HFF-Myc (cell line): ENCODE measurements at regions not wholly inside any gene's neighbourhood (a gene's known extent, or its start where the extent isn't known, plus 50 kb on each side); places are given as distances from the start of the nearest gene placed in this dataset.

Experiments
- DNase-seq: peaks from one replicate; pipeline ENCODE4 v3.0.0-alpha.2; 2011; ENCODE audit warnings: low read depth; ENCODE audit errors: extremely low read depth
- H3K4me3 ChIP-seq: replicated peaks from 2 replicates; pipeline ENCODE4 v1.5.1; 2011; ENCODE audit warnings: low read depth, mild to moderate bottlenecking, control low read depth, low read length
- CTCF ChIP-seq: IDR thresholded peaks from 2 replicates; pipeline ENCODE4 v1.5.1; 2012; ENCODE audit warnings: mild to moderate bottlenecking, low read depth, low read length, control low read depth; ENCODE audit errors: missing control alignments

DNA sequence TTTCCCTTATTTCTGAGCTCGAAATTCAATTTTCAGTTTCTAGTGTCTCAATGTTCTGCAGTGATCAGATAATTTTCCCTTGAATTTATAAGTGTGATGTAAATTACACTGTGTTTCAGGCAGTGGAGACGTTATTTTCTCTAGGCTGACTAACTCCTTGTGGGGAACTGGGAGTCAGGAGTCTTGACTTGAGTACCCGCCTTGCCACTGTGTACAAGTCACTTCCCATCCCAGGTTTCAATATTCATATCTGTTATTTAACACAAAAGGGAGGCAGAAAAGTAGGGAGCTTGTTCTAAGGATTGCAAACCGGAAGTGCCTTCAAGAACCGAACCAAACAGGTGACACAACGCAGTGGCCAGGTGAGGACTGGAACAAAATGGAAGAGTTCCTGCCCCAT is 196.5 kb downstream of the MEX3B start:
- DNase-seq, result no peak
- TF ChIP-seq CTCF, result no peak
- no peak overlapping the region for H3K4me3 ChIP-seq

GRCh38 chr15:81848701-81849100 is 197.1 kb downstream of the MEX3B start:
- no peak overlapping the region for H3K4me3 ChIP-seq
- TF ChIP-seq CTCF, result no peak
- DNase-seq, result no peak

DNA sequence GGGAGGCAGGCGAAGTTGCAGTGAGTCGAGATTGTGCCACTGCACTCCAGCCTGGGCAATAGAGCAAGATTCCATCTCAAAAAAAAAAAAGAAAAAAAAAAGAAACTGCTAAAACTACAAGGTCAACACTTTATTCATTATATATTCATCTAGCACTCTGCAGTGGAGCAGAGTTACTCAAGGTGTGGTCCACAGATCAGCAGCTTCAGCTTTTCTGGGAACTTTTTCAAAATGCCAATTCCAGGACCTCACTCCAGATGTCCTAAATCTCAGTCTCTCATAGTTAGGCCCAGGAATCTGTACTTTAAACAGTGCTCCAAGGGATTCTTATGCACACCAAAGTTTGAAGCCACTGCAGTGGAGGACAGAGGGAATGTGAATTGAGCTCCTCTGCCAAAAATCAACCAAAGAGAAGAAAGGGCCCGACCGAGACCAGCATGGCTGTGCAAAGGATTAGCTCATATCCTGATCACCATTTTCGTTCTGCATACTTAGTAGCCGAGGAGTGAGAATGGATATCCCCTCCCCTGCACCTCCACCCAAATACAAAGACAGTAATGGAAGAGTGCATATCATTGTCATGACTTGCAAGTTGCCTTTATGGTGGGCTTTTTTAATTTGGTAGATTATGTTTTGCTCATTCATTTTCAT is 201.9 kb downstream of the MEX3B start:
- no peak overlapping the region for H3K4me3 ChIP-seq
- TF ChIP-seq CTCF, result no peak
- DNase-seq, result no peak

GRCh38 chr15:81843226-81843625 is 202.6 kb downstream of the MEX3B start:
- no peak for DNase-seq

DNA sequence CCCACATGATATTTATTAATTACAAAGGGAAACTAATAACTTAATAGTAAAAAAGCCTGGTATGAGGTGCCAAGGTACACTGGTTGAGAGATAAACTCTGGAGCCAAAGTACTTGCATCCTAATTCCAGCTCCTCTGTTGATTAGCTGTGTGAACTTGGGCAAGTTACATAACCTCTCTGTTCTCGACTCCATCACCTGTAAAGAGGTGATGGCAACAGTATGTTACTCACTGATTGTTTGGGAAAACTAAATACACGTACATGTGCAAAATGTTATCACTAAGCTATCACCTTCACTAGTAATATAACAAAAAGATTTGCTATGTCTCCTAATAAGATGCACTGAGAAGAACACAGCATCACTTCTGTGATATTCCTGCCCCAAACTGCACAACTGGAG is 206.4 kb downstream of the MEX3B start:
- TF ChIP-seq CTCF, result no peak
- no peak for DNase-seq
- H3K4me3 ChIP-seq, result no peak overlapping the region

More at GRCh38 chr15:81843226-81843625, 202.6 kb downstream of the MEX3B start:
- no peak overlapping the region for H3K4me3 ChIP-seq
- no peak for TF ChIP-seq CTCF

GRCh38 chr15:81835731-81836130 is 210.1 kb downstream of the MEX3B start:
- no peak overlapping the region for H3K4me3 ChIP-seq
- TF ChIP-seq CTCF, result no peak
- DNase-seq, result no peak

DNA sequence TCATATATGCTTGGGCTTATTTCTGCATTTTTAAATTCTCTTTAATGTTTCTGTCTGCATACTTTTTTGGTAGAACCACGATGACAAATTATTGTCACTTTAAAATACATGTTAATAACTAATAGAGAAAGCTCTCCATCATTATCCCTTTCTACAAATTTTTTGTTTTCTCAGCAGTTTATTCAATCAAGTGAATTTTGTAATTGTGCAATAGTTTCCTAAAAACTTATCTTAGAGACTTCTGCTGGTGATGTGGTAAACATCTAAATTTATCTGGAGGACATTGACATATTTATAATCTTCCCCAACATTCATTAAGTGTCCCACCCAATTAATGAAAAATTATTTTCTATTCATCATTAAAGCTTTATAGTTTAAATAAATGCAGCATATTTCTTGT is 215.3 kb downstream of the MEX3B start:
- no peak for TF ChIP-seq CTCF
- DNase-seq, result no peak
- H3K4me3 ChIP-seq, result no peak overlapping the region
